ENCODE measurements at regions not wholly inside any gene's neighbourhood (a gene's known extent, or its start where the extent isn't known, plus 50 kb on each side); places are given as distances from the start of the nearest gene placed in this dataset.

DNA sequence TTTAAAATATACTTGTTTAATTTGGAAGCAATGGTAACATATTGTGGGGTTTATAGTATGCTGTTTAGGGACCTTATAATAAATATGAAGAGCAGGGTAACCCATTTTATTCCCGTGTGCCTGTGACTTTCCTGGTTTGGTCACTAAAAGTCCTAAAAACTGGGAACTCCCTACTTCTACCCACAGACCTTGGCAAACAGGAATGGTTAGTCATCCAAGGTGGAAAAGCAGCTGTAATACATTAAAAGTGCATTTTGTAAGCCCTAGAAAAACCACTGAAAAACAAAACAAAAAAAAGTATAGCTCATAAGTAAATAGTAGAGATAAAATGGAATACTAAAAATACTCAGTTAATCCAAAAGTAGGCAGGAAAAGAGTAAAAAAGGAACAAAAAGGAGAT is 538.9 kb downstream of the LMO4 start:
- TF ChIP-seq ZNF565 (CRISPR knock-in tag; conservative IDR thresholded peaks at IDR 0.05; ENCODE audit: low read depth) (no peak), OSR1 (CRISPR knock-in tag; IDR thresholded peaks at IDR 0.05) (no peak)
- ATAC-seq: no peak

DNA sequence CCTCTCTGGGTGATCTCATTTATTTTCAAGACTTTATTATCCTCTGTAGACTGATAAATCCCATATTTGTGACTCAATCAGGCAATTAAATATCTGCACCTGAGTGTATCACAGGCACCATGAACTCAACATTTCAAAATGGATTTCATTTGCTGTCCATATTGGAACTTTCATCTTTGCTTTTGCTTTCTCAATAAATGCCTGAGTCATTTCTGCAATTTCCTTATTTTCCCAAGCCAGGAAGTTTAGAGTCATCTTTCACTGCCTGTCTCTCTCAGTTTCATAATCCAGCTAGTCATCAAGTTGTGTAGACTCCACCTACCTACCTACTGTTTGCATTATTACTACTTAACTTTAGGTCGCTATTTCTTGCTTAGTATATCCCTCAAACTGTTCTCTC is 540.9 kb downstream of the LMO4 start:
- TF ChIP-seq BACH2 (CRISPR knock-in tag; IDR thresholded peaks at IDR 0.05; ENCODE audit: borderline replicate concordance) (no peak), OSR1 (CRISPR knock-in tag; IDR thresholded peaks at IDR 0.05) (no peak), ESRRG (CRISPR knock-in tag; IDR thresholded peaks at IDR 0.05) (no peak), ZFP30 (CRISPR knock-in tag; IDR thresholded peaks at IDR 0.05) (no peak), ISL1 (CRISPR knock-in tag; IDR thresholded peaks at IDR 0.05) (no peak), ZFP3 (CRISPR knock-in tag; IDR thresholded peaks at IDR 0.05) (no peak), ZNF8 (CRISPR knock-in tag; IDR thresholded peaks at IDR 0.05) (no peak), CSDC2 (CRISPR knock-in tag; IDR thresholded peaks at IDR 0.05) (no peak), PPARA (CRISPR knock-in tag; IDR thresholded peaks at IDR 0.05; ENCODE audit: borderline replicate concordance) (no peak), SNAI2 (CRISPR knock-in tag; IDR thresholded peaks at IDR 0.05) (no peak), ZC3H10 (CRISPR knock-in tag; IDR thresholded peaks at IDR 0.05) (no peak), TOX (CRISPR knock-in tag; IDR thresholded peaks at IDR 0.05; ENCODE audit: borderline replicate concordance) (no peak), GLIS3 (CRISPR knock-in tag; IDR thresholded peaks at IDR 0.05) (no peak)
- TF ChIP-seq, protein P1, sequence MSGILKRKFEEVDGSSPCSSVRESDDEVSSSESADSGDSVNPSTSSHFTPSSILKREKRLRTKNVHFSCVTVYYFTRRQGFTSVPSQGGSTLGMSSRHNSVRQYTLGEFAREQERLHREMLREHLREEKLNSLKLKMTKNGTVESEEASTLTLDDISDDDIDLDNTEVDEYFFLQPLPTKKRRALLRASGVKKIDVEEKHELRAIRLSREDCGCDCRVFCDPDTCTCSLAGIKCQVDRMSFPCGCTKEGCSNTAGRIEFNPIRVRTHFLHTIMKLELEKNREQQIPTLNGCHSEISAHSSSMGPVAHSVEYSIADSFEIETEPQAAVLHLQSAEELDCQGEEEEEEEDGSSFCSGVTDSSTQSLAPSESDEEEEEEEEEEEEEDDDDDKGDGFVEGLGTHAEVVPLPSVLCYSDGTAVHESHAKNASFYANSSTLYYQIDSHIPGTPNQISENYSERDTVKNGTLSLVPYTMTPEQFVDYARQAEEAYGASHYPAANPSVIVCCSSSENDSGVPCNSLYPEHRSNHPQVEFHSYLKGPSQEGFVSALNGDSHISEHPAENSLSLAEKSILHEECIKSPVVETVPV (CRISPR knock-in tag; IDR thresholded peaks at IDR 0.05): no peak
- TF ChIP-seq, protein P2, sequence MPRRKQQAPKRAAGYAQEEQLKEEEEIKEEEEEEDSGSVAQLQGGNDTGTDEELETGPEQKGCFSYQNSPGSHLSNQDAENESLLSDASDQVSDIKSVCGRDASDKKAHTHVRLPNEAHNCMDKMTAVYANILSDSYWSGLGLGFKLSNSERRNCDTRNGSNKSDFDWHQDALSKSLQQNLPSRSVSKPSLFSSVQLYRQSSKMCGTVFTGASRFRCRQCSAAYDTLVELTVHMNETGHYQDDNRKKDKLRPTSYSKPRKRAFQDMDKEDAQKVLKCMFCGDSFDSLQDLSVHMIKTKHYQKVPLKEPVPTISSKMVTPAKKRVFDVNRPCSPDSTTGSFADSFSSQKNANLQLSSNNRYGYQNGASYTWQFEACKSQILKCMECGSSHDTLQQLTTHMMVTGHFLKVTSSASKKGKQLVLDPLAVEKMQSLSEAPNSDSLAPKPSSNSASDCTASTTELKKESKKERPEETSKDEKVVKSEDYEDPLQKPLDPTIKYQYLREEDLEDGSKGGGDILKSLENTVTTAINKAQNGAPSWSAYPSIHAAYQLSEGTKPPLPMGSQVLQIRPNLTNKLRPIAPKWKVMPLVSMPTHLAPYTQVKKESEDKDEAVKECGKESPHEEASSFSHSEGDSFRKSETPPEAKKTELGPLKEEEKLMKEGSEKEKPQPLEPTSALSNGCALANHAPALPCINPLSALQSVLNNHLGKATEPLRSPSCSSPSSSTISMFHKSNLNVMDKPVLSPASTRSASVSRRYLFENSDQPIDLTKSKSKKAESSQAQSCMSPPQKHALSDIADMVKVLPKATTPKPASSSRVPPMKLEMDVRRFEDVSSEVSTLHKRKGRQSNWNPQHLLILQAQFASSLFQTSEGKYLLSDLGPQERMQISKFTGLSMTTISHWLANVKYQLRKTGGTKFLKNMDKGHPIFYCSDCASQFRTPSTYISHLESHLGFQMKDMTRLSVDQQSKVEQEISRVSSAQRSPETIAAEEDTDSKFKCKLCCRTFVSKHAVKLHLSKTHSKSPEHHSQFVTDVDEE (CRISPR knock-in tag; IDR thresholded peaks at IDR 0.05): no peak
- TF ChIP-seq, protein P3, sequence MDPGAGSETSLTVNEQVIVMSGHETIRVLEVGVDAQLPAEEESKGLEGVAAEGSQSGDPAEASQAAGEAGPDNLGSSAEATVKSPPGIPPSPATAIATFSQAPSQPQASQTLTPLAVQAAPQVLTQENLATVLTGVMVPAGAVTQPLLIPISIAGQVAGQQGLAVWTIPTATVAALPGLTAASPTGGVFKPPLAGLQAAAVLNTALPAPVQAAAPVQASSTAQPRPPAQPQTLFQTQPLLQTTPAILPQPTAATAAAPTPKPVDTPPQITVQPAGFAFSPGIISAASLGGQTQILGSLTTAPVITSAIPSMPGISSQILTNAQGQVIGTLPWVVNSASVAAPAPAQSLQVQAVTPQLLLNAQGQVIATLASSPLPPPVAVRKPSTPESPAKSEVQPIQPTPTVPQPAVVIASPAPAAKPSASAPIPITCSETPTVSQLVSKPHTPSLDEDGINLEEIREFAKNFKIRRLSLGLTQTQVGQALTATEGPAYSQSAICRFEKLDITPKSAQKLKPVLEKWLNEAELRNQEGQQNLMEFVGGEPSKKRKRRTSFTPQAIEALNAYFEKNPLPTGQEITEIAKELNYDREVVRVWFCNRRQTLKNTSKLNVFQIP (CRISPR knock-in tag; IDR thresholded peaks at IDR 0.05; ENCODE audit: borderline replicate concordance, low read depth): no peak
- TF ChIP-seq, protein P4, sequence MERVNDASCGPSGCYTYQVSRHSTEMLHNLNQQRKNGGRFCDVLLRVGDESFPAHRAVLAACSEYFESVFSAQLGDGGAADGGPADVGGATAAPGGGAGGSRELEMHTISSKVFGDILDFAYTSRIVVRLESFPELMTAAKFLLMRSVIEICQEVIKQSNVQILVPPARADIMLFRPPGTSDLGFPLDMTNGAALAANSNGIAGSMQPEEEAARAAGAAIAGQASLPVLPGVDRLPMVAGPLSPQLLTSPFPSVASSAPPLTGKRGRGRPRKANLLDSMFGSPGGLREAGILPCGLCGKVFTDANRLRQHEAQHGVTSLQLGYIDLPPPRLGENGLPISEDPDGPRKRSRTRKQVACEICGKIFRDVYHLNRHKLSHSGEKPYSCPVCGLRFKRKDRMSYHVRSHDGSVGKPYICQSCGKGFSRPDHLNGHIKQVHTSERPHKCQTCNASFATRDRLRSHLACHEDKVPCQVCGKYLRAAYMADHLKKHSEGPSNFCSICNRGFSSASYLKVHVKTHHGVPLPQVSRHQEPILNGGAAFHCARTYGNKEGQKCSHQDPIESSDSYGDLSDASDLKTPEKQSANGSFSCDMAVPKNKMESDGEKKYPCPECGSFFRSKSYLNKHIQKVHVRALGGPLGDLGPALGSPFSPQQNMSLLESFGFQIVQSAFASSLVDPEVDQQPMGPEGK (CRISPR knock-in tag; IDR thresholded peaks at IDR 0.05; ENCODE audit: borderline replicate concordance): no peak
- ATAC-seq: no peak

DNA sequence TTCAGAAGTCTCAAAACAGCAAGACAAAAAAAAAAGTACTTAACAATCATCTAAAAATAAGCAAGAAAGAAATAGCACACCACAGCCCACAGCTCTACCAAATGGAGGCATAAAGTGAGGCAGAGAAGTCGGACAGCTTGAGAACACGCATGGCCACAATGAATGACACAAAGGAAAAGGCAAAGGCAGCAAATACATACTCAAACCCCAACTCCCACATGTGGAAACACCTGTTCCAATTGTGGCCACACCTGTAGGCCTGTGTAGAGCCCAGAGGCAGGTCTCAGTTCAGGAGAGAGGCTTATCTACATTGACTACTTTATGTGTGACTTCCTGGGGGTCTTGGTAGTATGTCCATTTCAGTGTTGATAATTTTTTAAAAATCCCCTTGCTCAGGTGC is 543.5 kb downstream of the LMO4 start:
- TF ChIP-seq ARNTL (CRISPR knock-in tag; IDR thresholded peaks at IDR 0.05; ENCODE audit: borderline replicate concordance, low read depth): no peak
- TF ChIP-seq RARB (CRISPR knock-in tag; IDR thresholded peaks at IDR 0.05): no peak
- no peak for ATAC-seq

DNA sequence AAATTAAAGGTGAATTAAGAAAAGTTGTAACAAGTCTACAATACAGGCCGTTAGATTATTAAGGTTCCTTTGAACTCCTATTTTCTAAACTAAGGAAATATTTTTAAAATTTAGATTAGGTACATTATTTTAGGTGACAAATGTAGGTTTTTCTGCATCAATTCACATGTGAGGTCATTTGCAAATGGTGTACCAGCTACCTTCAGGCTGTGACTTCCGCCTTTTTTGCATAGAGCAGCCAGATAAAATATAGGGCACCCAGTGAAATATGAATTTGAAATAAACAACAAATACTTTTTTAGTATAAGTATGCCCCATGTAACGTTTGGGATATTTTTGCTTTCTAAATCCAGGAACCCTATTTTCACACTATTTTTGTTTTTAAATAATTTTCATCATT is 544.0 kb downstream of the LMO4 start:
- ATAC-seq: no peak
- TF ChIP-seq, protein P5, sequence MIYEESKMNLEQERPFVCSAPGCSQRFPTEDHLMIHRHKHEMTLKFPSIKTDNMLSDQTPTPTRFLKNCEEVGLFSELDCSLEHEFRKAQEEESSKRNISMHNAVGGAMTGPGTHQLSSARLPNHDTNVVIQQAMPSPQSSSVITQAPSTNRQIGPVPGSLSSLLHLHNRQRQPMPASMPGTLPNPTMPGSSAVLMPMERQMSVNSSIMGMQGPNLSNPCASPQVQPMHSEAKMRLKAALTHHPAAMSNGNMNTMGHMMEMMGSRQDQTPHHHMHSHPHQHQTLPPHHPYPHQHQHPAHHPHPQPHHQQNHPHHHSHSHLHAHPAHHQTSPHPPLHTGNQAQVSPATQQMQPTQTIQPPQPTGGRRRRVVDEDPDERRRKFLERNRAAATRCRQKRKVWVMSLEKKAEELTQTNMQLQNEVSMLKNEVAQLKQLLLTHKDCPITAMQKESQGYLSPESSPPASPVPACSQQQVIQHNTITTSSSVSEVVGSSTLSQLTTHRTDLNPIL (CRISPR knock-in tag; IDR thresholded peaks at IDR 0.05; ENCODE audit: low read depth): no peak
- TF ChIP-seq ZFP3 (CRISPR knock-in tag; IDR thresholded peaks at IDR 0.05): no peak
- TF ChIP-seq, protein P3 (CRISPR knock-in tag; IDR thresholded peaks at IDR 0.05; ENCODE audit: borderline replicate concordance, low read depth): no peak
- TF ChIP-seq, protein P1 (CRISPR knock-in tag; IDR thresholded peaks at IDR 0.05): no peak
- no peak for TF ChIP-seq BACH2 (CRISPR knock-in tag; IDR thresholded peaks at IDR 0.05; ENCODE audit: borderline replicate concordance)
- TF ChIP-seq ZNF8 (CRISPR knock-in tag; IDR thresholded peaks at IDR 0.05): no peak
- no peak for TF ChIP-seq TOX (CRISPR knock-in tag; IDR thresholded peaks at IDR 0.05; ENCODE audit: borderline replicate concordance)
- TF ChIP-seq, protein P4 (CRISPR knock-in tag; IDR thresholded peaks at IDR 0.05; ENCODE audit: borderline replicate concordance): no peak
- no peak for TF ChIP-seq ARNTL (CRISPR knock-in tag; IDR thresholded peaks at IDR 0.05; ENCODE audit: borderline replicate concordance, low read depth)
- TF ChIP-seq SNAI2 (CRISPR knock-in tag; IDR thresholded peaks at IDR 0.05): no peak
